HCT116 (cell line): ENCODE measurements at regions not wholly inside any gene's neighbourhood (a gene's known extent, or its start where the extent isn't known, plus 50 kb on each side); places are given as distances from the start of the nearest gene placed in this dataset.

Source experiments
- ATAC-seq: fragments of 200-7000 bp; cut with Tn5 transposase; 2 replicates; pipeline ENCODE4 v1.9.1; 2020; ENCODE audit warnings: mild to moderate bottlenecking, moderate library complexity
- BruUV-seq: library from RNA; stranded (reverse); fragments of 400-500 nt; replicated peaks from 2 replicates; lab custom pipeline; 2021; lab: Mats Ljungman, UMichigan
- CTCF ChIA-PET: fragments of 300-600 bp; sonication (Branson Sonifier 250); formaldehyde crosslinking; loops from one replicate; lab custom pipeline; 2021; ENCODE audit warnings: antibody characterized with exemption; lab: Charles Lee
- POLR2A ChIA-PET: fragments of 300-600, 350-600 bp; sonication (Branson Sonifier 250); formaldehyde crosslinking; loops from one replicate; lab custom pipeline; 2021; ENCODE audit warnings: antibody characterized with exemption; lab: Charles Lee
- RAD21 ChIA-PET, 2 experiments: fragments of 300-600 bp; sonication (Branson Sonifier 250); formaldehyde crosslinking; loops; one replicate each; lab custom pipeline; 2023; ENCODE audit warnings: low total read pairs in 2 of 2; ENCODE audit not compliant: uncharacterized antibody in 2 of 2, unreplicated experiment in 2 of 2, low non-redundant PET in 1 of 2; lab: Charles Lee
- DNase-seq: peaks from one replicate; pipeline ENCODE4 v3.0.0-alpha.2; 2010; ENCODE audit warnings: low read depth, low spot score
- H2AFZ ChIP-seq: fragments of 200-600 bp; shearing (Covaris generic), sonication (generic); 2 replicates; pipeline ENCODE4 v1.6.1; 2017; ENCODE audit warnings: low read depth, mixed run types, mixed read lengths, antibody characterized with exemption, low read length; ENCODE audit not compliant: poor library complexity, severe bottlenecking
- H3K27ac ChIP-seq: 2 replicates; pipeline ENCODE4 v1.5.1; 2012; ENCODE audit warnings: low read depth, low read length
- H3K27me3 ChIP-seq: fragments of 200-600 bp; sonication (generic); 2 replicates; pipeline ENCODE4 v1.6.1; 2016; ENCODE audit warnings: mixed run types, low read length, mixed read lengths; ENCODE audit not compliant: insufficient read depth
- H3K36me3 ChIP-seq, 2 experiments: fragments of 200-500 bp in 1 of 2; fragments of 200-600 bp in 1 of 2; sonication (Bioruptor generic) in 1 of 2; sonication (generic) in 1 of 2; 2 replicates each; pipeline versions ENCODE4 v1.5.1 to v1.6.1; 2014 to 2016; ENCODE audit warnings: low read length in 2 of 2, inconsistent platforms in 1 of 2, mixed read lengths in 1 of 2, mixed run types in 1 of 2; ENCODE audit not compliant: insufficient read depth in 2 of 2, control insufficient read depth in 1 of 2
- H3K4me1 ChIP-seq, 2 experiments: fragments of 200-600 bp in 1 of 2; sonication (generic) in 1 of 2; 2 replicates each; pipeline versions ENCODE4 v1.5.1 to v1.6.1; 2012 to 2017; ENCODE audit warnings: low read length in 2 of 2, inconsistent platforms in 1 of 2, mild to moderate bottlenecking in 1 of 2, mixed read lengths in 1 of 2, mixed run types in 1 of 2, moderate library complexity in 1 of 2; ENCODE audit not compliant: insufficient read depth in 2 of 2, control insufficient read depth in 1 of 2
- H3K4me2 ChIP-seq: fragments of 200-600 bp; sonication (generic); 2 replicates; pipeline ENCODE4 v1.6.1; 2017; ENCODE audit warnings: mixed run types, low read length, mixed read lengths
- H3K4me3 ChIP-seq, 2 experiments: fragments of 200-600 bp in 1 of 2; sonication (generic) in 1 of 2; replicated peaks in 1 of 2; 2 replicates each; pipeline ENCODE4 v1.5.1; 2011 to 2016; ENCODE audit warnings: low read length in 2 of 2, control low read depth in 1 of 2, low read depth in 1 of 2, mild to moderate bottlenecking in 1 of 2, mixed read lengths in 1 of 2, mixed run types in 1 of 2
- H3K79me2 ChIP-seq: fragments of 200-600 bp; sonication (generic); 2 replicates; pipeline ENCODE4 v1.6.1; 2017; ENCODE audit warnings: mild to moderate bottlenecking, mixed run types, low read length, moderate library complexity, mixed read lengths; ENCODE audit not compliant: insufficient read depth
- H3K9ac ChIP-seq: fragments of 200-600 bp; sonication (generic); 2 replicates; pipeline ENCODE4 v1.6.1; 2016; ENCODE audit warnings: low read length, mixed read lengths
- H3K9me2 ChIP-seq: fragments of 200-600 bp; sonication (generic), shearing (Covaris generic); 2 replicates; pipeline ENCODE4 v1.6.1; 2017; ENCODE audit warnings: mixed run types, mild to moderate bottlenecking, moderate library complexity; ENCODE audit not compliant: insufficient read depth
- H3K9me3 ChIP-seq, 2 experiments: fragments of 200-500 bp in 1 of 2; fragments of 200-600 bp in 1 of 2; sonication (Bioruptor generic) in 1 of 2; sonication (generic) in 1 of 2; 2 replicates each; pipeline ENCODE4 v1.6.1; 2014 to 2017; ENCODE audit warnings: low read length in 2 of 2, mixed read lengths in 2 of 2, inconsistent platforms in 1 of 2, low read depth in 1 of 2, mild to moderate bottlenecking in 1 of 2, mixed run types in 1 of 2, moderate library complexity in 1 of 2; ENCODE audit not compliant: control insufficient read depth in 1 of 2, insufficient read depth in 1 of 2
- H4K20me1 ChIP-seq: fragments of 200-600 bp; sonication (generic), shearing (Covaris generic); 2 replicates; pipeline ENCODE4 v1.6.1; 2017; ENCODE audit warnings: mixed run types, mild to moderate bottlenecking, moderate library complexity; ENCODE audit not compliant: insufficient read depth
- ATF3 ChIP-seq: IDR thresholded peaks from 2 replicates; pipeline ENCODE4 v1.6.1; 2012
- CBX3 ChIP-seq: IDR thresholded peaks from 2 replicates; pipeline ENCODE4 v1.6.1; 2012; ENCODE audit warnings: low read depth
- CEBPB ChIP-seq: IDR thresholded peaks from 2 replicates; pipeline ENCODE4 v1.6.1; 2012; ENCODE audit warnings: low read depth
- EGR1 ChIP-seq: IDR thresholded peaks from 2 replicates; pipeline ENCODE4 v1.6.1; 2012; ENCODE audit warnings: low read depth
- ELF1 ChIP-seq: IDR thresholded peaks from 2 replicates; pipeline ENCODE4 v1.6.1; 2012; ENCODE audit warnings: low read depth, borderline replicate concordance
- EZH2 ChIP-seq: fragments of 200-600 bp; sonication (generic); IDR thresholded peaks from 2 replicates; pipeline ENCODE4 v1.6.1; 2017; ENCODE audit warnings: antibody characterized with exemption, mixed run types
- EZH2phosphoT487 ChIP-seq: fragments of 200-600 bp; IDR thresholded peaks from 2 replicates; pipeline ENCODE4 v1.6.1; 2018; ENCODE audit warnings: antibody characterized with exemption, borderline replicate concordance
- FOSL1 ChIP-seq: IDR thresholded peaks from 2 replicates; pipeline ENCODE4 v1.6.1; 2012; ENCODE audit warnings: low read depth
- JUND ChIP-seq: IDR thresholded peaks from 2 replicates; pipeline ENCODE4 v1.6.1; 2012
- POLR2A ChIP-seq: IDR thresholded peaks from 2 replicates; pipeline ENCODE4 v1.7.0; 2011; ENCODE audit warnings: borderline replicate concordance; ENCODE audit not compliant: insufficient read depth, insufficient read length; ENCODE audit errors: extremely low read depth
- POLR2AphosphoS5 ChIP-seq: IDR thresholded peaks from 2 replicates; pipeline ENCODE4 v1.6.1; 2011; ENCODE audit warnings: mild to moderate bottlenecking, low read depth, low read length, moderate library complexity
- REST ChIP-seq: IDR thresholded peaks from 2 replicates; pipeline ENCODE4 v1.6.1; 2012; ENCODE audit warnings: low read depth
- SIN3A ChIP-seq: IDR thresholded peaks from 2 replicates; pipeline ENCODE4 v1.6.1; 2012; ENCODE audit warnings: low read depth
- SP1 ChIP-seq: IDR thresholded peaks from 2 replicates; pipeline ENCODE4 v1.6.1; 2012; ENCODE audit warnings: low read depth
- SRF ChIP-seq: IDR thresholded peaks from 2 replicates; pipeline ENCODE4 v1.6.1; 2012; ENCODE audit warnings: low read depth
- TCF7L2 ChIP-seq: IDR thresholded peaks from 2 replicates; pipeline ENCODE4 v1.7.0; 2011; ENCODE audit warnings: borderline replicate concordance, inconsistent platforms; ENCODE audit not compliant: insufficient read depth, insufficient read length; ENCODE audit errors: extremely low read depth
- YY1 ChIP-seq: IDR thresholded peaks from 2 replicates; pipeline ENCODE4 v1.6.1; 2011; ENCODE audit warnings: low read length, low read depth, moderate library complexity, mild to moderate bottlenecking; ENCODE audit not compliant: insufficient replicate concordance; ENCODE audit errors: extremely low read depth
- ZFX ChIP-seq: fragments of 450-650 bp; IDR thresholded peaks from 2 replicates; pipeline ENCODE4 v1.6.1; 2017
- intact Hi-C: fragments of 100-400 bp; cut with micrococcal nuclease; formaldehyde crosslinking; loops from 2 replicates; pipeline ENCODE4 v1.10.0; 2022

GRCh38 chr17:71467719-71468118 lies 653.1 kb upstream of the SOX9 start:
- H3K79me2 ChIP-seq, result no peaks in the 10 kb centered on the region
- no peak overlapping the region for H3K4me3 ChIP-seq
- no peak overlapping the region for H2AFZ ChIP-seq
- no peaks in the 10 kb centered on the region for H3K9me3 ChIP-seq
- TF ChIP-seq FOSL1, result no peak
- 0 out of 2 replicates have a peak, but pooled peaks have one; percentile 23 for TF ChIP-seq POLR2AphosphoS5
- peak; percentile 17; the same call in 1 of the 2 replicates for TF ChIP-seq SP1
- TF ChIP-seq CBX3, result no peak
- peak; percentile 72 for TF ChIP-seq CEBPB
- H3K27ac ChIP-seq, result no peak overlapping the region
- ATAC-seq (no peak), DNase-seq (no peak)
- intact Hi-C loops, result loop anchor here (10.0 kb wide), 2 partner anchors 173 to 383 kb away; no protein-coding TSS in a partner anchor
- H3K4me1 ChIP-seq, result peaks cover 0 to 4% of the 10 kb centered on the region in 2 experiments; a peak in 2 of 4 replicates
- ChIA-PET CTCF (no interaction called here), RAD21 (no interaction called here), POLR2A (no interaction called here)
- H3K9me2 ChIP-seq, result no peaks in the 10 kb centered on the region
- BruUV-seq, result no TSS peak
- H3K27me3 ChIP-seq, result no peaks in the 10 kb centered on the region
- no peaks in the 10 kb centered on the region for H3K36me3 ChIP-seq
- no peak overlapping the region for H3K4me2 ChIP-seq
- no peaks in the 10 kb centered on the region for H4K20me1 ChIP-seq
- no peak overlapping the region for H3K9ac ChIP-seq

- Histone ChIP-seq H3K9me2 (no peaks in the 10 kb centered on the region), H3K4me2 (no peak overlapping the region), H3K9ac (no peak overlapping the region), H3K27me3 (no peaks in the 10 kb centered on the region), H3K9me3 (no peaks in the 10 kb centered on the region), H3K4me3 (no peak overlapping the region), H3K4me1 (peaks cover 0 to 11% of the 10 kb centered on the region in 2 experiments; a peak in 2 of 4 replicates), H3K36me3 (no peaks in the 10 kb centered on the region), H2AFZ (no peak overlapping the region), H3K79me2 (no peaks in the 10 kb centered on the region), H4K20me1 (no peaks in the 10 kb centered on the region), H3K27ac (no peak overlapping the region)
- RAD21 ChIA-PET, result no interaction called here
- no TSS peak for BruUV-seq
- no peak for DNase-seq
- POLR2A ChIA-PET, result interaction anchor here (1.2 kb wide), 1 partner anchor 651 kb away, joined by 3 read pairs; the partner anchor contains the start of gene SOX9
- CTCF ChIA-PET, result interaction anchor here (6.2 kb wide), 1 partner anchor 9 kb away, joined by 51 read pairs; no protein-coding TSS in a partner anchor
- no peak for ATAC-seq
- intact Hi-C loops, result loop anchor here (5.0 to 10.0 kb wide), 2 partner anchors 835 to 962 kb away; no protein-coding TSS in a partner anchor
- TF ChIP-seq ZFX (no peak), POLR2A (no peak), JUND (no peak), FOSL1 (no peak), TCF7L2 (no peak), SRF (no peak), YY1 (no peak), CEBPB (no peak), EZH2phosphoT487 (no peak), POLR2AphosphoS5 (no peak), SIN3A (no peak), REST (no peak), EGR1 (no peak), CBX3 (no peak), EZH2 (no peak), ATF3 (no peak), SP1 (no peak), ELF1 (no peak)
Measured at GRCh38 chr17:71470062-71470461, 650.8 kb upstream of the SOX9 start.
